ENCODE measurements at regions not wholly inside any gene's neighbourhood (a gene's known extent, or its start where the extent isn't known, plus 50 kb on each side); places are given as distances from the start of the nearest gene placed in this dataset.

GRCh38 chr11:27241311-27242122 lies 121.5 kb downstream of the CCDC34 start:
- DNase-seq, result no peak

GRCh38 chr11:27239305-27239942 lies 123.6 kb downstream of the CCDC34 start:
- no peak for DNase-seq

DNA sequence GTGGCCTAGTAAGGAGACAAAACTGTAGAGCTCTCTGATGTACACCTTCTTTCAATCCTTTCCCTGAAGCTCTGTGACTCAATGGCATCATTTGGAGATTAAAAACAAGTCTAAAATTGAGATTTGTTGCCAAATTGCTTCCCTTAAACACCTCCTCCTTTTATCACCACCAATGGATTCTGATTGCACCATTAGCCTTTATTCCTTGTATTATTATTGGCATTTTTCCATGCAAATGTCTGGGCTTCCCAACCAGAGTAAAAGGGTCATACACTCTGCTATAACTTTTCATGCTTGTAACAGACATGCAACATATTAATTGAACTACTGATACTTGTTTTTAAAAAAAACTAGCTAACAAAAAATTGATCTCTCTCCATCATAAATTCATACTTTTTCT lies 124.2 kb downstream of the CCDC34 start:
- no peak for DNase-seq

DNA sequence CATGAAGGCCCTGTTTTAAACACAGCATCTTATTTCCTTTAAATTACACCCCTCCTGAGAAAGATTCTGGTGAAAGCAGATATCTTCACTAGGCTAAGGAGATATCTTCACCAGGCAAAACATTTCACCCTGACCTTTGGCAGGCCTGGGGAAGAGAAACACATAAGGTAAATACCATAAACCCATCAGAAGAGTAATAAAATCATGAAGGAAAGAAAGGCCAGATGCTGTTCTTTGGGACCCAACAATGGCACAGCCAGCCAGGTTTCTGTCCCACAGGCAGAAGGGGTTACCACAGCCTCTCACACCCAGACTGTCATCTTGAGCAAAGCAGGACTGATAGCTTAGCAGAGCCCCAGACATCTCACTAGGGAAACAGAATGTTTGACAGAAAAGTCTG lies 125.4 kb downstream of the CCDC34 start:
- DNase-seq, result no peak

- no peak for DNase-seq
Observed at GRCh38 chr11:27234961-27235360, 128.1 kb downstream of the CCDC34 start.

- DNase-seq, result peak; percentile 63 to 68
Observed at GRCh38 chr11:27234043-27234668, 128.9 kb downstream of the CCDC34 start.

GRCh38 chr11:27233654-27234042 lies 129.4 kb downstream of the CCDC34 start:
- no peak for DNase-seq

GRCh38 chr11:27231530-27231929 lies 131.5 kb downstream of the CCDC34 start:
- DNase-seq, result no peak

- DNase-seq, result no peak
Observed at GRCh38 chr11:27230192-27230572, 132.8 kb downstream of the CCDC34 start.

GRCh38 chr11:27229511-27230191 lies 133.4 kb downstream of the CCDC34 start:
- no peak for DNase-seq

GRCh38 chr11:27228906-27229290 lies 134.1 kb downstream of the CCDC34 start:
- no peak for DNase-seq

- no peak for DNase-seq
Observed at GRCh38 chr11:27228232-27228905, 134.6 kb downstream of the CCDC34 start.

DNA sequence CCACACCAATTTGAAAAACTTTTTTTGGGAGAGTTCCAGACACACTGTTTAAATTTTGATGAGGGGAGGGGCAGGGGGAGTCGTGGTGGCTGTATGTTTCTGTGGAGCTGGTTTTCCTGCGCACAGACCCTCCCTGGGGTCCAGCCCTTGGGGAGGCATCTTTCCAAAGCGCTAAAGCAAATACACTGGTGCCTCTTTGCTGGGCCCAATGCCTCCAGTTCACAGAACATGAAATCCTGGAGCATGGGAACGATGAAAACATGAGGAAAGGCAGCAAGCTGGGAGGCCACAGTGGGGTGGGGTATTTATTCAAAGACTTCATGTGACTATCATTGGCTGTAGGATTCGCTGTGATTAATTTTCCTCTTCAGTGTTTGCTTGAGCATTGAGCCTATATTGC lies 135.3 kb downstream of the CCDC34 start:
- no peak for DNase-seq

DNA sequence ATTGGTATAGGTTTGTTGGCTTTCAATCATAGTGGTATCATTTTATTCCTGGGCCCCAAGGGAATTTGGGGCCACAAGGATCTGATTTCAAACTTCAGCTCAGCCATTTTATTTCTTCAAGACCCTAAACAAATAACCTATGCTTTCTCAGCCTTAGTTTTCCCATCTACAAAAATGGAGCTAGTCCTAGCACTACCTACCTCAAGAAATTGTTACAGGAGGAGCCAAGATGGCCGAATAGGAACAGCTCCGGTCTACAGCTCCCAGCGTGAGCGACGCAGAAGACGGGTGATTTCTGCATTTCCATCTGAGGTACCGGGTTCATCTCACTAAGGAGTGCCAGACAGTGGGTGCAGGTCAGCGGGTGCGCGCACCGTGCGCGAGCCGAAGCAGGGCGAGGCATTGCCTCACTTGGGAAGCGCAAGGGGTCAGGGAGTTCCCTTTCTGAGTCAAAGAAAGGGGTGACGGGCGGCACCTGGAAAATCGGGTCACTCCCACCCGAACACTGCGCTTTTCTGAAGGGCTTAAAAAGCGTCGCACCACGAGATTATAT lies 143.5 kb downstream of the CCDC34 start:
- peak in 1 of 2 experiments; percentile 11 for DNase-seq

DNA sequence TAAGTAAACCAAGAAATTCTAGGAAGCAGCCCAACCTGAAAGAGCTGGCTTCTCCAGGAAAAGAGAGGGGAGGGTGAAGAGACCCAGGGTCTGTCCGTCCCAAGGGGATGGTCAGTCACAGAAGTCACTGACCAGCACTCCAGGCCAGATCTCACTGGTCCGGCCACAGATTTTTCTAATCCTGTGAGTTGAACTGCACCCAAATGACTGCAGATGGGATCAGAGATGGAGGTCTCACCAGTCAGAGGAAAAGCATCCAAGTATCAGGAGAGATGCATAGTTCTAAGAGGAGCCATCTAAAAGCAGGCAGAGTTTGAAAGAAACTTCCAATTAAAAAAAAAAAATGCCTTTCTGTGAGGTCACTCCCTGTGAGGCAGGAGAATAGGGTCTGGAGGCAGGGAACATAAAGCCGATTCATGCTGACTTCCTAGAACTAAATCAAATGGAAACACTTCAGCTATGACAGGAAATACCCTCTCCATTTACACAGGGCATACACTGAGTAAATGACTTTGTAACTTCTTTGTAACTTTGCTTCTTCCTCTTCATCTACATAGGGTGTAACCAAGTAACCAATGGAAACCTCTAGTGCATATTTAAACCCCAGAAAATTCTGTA lies 144.5 kb downstream of the CCDC34 start:
- no peak for DNase-seq

GRCh38 chr11:27217948-27218420 lies 145.0 kb downstream of the CCDC34 start:
- no peak for DNase-seq

GRCh38 chr11:27217496-27217895 lies 145.5 kb downstream of the CCDC34 start:
- DNase-seq, result no peak

DNA sequence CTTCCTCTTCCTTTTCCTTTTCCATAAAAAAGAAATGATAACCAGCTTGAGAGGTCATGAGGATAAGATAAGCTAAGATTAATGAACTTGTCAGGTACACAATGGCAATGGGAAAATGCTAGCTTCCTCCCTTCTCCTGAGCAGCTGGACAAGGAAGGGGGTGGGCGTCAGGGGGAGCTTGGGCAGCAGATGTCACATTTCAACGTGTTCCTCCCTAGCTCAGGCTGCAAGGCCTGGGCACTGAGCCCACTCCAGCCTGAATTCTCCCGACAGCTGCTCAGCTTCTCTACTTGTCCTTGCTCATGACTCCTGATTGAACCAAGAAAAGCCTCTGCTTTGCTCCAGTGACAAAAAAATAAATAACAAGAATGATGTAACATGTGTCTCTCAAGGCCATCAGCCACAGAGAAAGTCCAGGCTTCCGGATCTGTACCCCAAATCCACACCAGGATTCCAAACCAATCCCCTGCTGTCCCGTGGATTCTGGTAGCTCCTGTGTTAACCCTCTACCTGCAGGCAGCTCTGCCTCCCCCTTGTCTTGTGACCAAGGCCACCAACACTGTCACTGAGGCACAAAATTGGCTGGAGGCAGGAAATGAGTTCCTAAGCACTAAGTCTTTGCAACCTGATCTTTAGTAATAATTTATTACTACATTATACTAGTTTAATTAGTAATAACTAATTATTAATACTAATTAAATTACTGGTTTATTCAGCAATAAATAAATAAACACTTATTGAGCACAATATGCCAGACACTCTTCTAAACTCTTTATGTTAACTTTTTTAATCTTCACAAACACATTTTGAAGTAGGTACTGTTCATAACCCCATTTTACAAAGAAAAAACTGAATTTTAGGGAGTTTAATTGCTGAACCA lies 146.5 kb downstream of the CCDC34 start:
- no peak for DNase-seq

- no peak for DNase-seq
Observed at GRCh38 chr11:27215471-27216269, 147.3 kb downstream of the CCDC34 start.

- DNase-seq, result no peak
Observed at GRCh38 chr11:27214713-27215112, 148.3 kb downstream of the CCDC34 start.
